ENCODE measurements at regions not wholly inside any gene's neighbourhood (a gene's known extent, or its start where the extent isn't known, plus 50 kb on each side); places are given as distances from the start of the nearest gene placed in this dataset.
"Not testable (repeated sequence)": the region's sequence is repeated elsewhere in the genome, so short reads cannot be mapped to it uniquely, and the experiment has no call there.

DNA sequence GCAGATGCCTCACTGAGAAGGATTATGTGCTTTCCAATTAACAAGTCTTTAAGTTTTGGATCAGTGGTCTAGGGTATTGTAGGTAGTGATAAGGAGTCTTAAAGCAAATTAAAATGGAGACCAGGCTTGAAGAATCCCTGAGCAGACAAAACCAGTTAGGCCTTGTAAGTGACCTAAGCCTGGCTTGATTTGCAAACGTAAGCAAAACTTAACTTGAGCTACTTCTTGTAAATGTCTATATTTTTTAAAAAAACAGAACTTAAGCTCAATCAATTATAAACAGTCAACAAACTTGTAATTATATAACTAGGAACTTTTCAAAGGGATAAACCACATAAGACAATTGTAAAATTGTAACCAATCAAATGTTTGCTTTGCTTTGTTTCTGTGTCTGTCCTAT is 72.7 kb upstream of the NALF2 start:
- DNase-seq (ENCODE audit: low read depth in 2 of 2) = no peak

GRCh38 chrX:69430785-69431184 is 73.3 kb upstream of the NALF2 start:
- DNase-seq (ENCODE audit: low read depth in 2 of 2) = no peak

- no peak for DNase-seq (ENCODE audit: low read depth in 2 of 2)
Measured at GRCh38 chrX:69429339-69430015, 74.6 kb upstream of the NALF2 start.

- DNase-seq (ENCODE audit: low read depth in 2 of 2) = no peak
Measured at GRCh38 chrX:69428216-69428615, 75.9 kb upstream of the NALF2 start.

DNA sequence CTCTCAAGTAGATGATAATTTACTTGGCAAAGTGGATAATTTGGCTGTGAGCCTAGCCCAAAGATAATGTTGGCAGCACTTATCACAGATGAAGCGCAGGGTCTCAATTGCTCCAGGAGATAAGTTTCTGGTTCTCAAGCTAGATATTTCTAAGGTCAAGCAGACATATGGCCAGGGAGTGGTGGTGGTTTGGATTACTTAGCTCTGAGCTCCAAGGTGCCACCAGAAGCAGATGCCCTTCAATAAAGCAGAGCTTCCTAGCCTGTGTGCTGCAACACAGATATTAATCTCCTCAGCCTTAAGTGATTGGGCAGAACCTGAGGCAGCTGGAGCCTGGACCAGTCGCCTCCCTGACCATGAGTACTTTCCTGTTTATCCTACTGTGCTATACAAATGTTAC is 79.2 kb upstream of the NALF2 start:
- DNase-seq (ENCODE audit: low read depth in 2 of 2) = no peak

GRCh38 chrX:69424161-69424560 is 80.0 kb upstream of the NALF2 start:
- DNase-seq (ENCODE audit: low read depth in 2 of 2) = no peak

GRCh38 chrX:69422208-69422607 is 81.9 kb upstream of the NALF2 start:
- not testable (repeated sequence) for DNase-seq (ENCODE audit: low read depth in 2 of 2)

DNA sequence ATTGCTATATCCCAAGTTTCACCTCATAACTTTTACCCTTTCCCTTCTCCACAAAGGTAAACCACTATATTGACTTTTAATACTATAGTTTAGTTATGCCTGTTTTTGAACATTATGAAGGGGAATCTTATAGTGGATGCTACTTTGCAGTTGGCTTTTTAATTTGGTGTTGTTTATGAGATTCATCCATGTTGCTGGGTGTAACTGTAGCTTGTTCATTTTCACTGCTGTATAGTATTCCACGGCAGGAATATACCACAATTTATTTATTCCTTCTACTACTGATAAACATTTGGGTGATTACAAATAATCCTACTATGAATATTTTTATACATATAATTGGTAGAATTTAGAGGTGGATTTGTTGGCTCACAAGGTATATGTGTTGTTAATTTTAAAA is 88.4 kb upstream of the NALF2 start:
- no peak for DNase-seq (ENCODE audit: low read depth in 2 of 2)

DNA sequence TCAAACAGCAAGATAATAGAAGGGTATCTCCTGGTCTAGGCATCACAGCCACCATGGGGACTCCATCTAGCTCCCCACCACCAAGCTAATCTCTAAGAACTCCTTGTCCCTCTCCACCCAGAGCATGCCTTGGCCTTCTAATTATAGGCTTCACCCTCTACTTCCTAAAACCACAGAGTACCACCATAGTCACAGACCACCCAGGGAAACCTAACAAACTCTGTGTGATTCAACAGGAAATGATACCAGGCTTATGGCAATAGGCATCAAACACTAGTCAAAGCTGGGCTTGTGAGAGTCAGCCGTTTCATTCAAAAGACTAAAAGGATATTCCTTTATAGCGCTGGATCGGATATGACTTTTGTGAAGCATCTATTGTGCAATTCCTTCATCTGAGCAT is 91.5 kb upstream of the NALF2 start:
- no peak for DNase-seq (ENCODE audit: low read depth in 2 of 2)

GRCh38 chrX:69398881-69399280 is 105.2 kb upstream of the NALF2 start:
- no peak for DNase-seq (ENCODE audit: low read depth in 2 of 2)

DNA sequence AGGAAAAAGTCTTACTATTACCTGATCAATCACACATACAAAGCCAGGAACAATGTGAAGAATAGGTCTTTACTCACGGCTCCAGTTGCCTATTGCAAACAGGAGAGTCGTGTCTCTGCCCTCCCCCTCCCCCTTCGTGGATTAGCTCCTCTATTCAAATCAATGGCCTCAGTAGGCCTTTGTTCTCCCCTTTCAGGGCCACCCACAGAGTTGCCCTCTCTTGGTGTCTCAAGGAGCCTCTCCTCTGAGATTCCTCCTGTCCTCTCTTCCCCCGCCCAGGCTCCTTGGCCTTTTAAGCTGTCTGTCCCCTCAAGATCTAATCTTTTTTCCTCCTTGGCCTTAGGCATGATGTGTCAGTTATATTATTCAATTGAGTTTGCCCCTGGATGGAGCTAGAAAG is 107.2 kb upstream of the NALF2 start:
- DNase-seq (ENCODE audit: low read depth in 2 of 2) = no peak

GRCh38 chrX:69395306-69395705 is 108.8 kb upstream of the NALF2 start:
- no peak for DNase-seq (ENCODE audit: low read depth in 2 of 2)

GRCh38 chrX:69389101-69389501 is 115.0 kb upstream of the NALF2 start:
- DNase-seq (ENCODE audit: low read depth in 2 of 2) = no peak

- DNase-seq (ENCODE audit: low read depth in 2 of 2) = no peak
Measured at GRCh38 chrX:69388526-69388925, 115.6 kb upstream of the NALF2 start.

DNA sequence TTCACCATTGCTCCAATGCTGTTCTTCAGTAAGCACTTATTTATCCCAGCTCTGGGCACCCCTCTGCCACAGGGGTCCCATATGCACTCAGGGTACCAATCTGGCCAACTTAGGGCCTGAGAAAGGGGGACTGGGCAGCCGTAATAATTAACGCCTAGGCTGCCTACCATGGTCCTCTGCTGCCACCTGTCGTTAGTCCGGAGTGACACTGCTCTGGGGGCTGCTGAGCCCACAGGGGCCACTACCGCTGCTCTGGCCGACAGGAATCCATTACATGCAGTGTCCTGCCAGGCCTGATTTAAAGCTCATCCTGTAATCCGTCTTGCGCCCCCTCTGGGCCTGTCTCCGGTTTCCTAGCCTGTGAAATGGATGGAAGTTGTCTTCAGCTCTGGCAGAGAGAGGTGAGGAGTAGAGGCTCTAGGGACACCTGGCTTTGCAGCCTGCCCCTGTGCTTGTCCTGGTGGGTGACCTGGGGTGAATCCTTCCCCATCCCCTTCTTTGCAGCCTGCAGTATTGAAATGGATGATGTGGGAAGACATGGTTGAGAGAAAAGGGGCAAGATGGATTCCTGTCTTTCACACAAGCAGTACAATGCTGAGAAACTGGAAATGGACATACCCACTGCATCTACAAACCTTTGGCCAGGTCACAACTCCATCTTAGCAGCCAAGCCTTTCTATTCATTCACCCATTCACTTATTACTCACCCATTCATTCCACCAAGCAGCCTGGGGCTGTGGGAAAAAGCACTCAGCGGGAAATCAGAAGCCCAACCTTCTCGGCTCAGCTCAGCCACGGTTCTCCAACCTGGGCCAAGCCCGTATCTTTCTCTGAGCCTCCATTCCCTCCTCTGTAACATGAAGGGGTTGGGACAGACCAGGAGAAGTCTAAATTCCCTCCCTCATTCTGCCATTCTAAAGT is 116.3 kb upstream of the NALF2 start:
- DNase-seq (ENCODE audit: low read depth in 2 of 2) = peak in 1 of 2 donors; percentile 16

GRCh38 chrX:69386681-69387080 is 117.4 kb upstream of the NALF2 start:
- no peak for DNase-seq (ENCODE audit: low read depth in 2 of 2)

DNA sequence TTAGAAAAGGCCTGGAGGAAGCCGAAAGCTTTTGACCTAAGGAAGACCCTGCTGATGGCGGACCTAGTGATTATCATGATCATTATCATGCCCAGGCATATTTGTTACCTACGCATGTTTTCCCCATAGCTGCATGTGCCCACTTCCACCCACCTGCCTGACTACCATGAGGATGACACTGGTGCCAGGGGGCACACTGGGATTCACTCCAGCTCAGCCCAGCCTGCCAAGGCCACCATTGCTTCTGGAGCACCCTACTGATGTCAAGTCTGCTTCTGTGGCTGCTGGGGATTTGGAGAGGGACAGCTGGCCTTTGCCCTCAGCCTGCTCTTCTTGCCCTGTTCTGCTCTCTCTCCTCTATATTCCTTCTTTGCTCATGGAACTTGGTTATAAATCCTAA is 124.7 kb upstream of the NALF2 start:
- no peak for DNase-seq (ENCODE audit: low read depth in 2 of 2)

DNA sequence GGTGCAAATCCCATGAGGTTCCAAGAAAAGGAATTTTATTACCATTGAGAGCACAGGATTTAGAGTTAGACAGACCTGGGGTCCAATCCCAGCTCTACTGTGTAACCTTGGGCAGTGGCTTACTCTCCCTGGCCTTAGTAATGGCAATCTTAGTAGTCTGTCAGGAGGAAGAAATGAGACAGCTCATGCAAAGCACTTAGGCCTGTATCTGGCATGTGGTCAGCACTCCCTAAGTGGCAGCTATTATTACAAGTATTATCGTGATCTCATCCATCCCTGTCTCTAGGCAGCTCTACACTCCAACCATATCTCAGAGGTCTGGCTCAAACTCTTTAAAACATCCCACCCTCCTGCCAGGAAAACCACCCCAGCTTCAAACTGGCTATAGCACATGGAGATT is 129.6 kb upstream of the NALF2 start:
- no peak for DNase-seq (ENCODE audit: low read depth in 2 of 2)

DNA sequence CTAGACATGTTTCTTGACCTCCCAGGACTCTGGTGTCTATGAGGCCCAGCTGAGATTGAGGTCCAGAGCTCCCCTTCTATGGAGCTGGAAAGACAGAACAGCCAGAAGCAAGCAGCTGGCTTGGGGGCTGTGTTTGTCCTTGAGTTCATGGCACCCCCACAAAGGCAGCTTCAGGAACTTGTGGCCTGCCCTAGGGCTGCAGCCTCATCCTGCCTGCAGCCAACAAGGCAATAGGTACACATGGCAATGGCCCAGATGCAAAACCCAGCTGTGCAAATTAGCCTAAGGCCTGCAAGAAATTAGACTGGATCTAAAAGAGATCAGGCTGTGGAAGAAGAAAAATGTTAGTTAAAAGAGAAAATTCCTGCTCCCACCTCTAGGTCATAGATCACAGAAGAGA is 131.7 kb upstream of the NALF2 start:
- DNase-seq (ENCODE audit: low read depth in 2 of 2) = no peak

DNA sequence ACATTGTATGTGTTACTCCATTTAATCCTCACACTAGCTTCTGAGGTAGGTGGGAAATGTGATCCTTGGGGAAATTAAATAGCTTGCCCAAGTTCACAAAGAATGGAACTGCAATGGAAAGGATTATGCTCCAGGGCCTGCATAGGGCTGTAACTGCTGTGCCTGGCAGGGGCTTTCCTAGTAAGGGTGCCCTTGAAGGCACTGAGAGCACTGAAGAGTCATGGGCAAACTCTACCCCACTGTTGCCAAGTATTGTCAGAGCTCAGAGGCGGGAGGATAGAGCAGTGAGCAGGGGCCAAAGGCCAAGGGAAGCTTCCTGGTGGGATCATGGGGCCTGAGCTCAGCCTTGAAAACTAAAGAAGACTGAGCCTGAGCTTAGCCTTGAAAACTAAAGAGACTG is 133.0 kb upstream of the NALF2 start:
- DNase-seq (ENCODE audit: low read depth in 2 of 2) = no peak

DNA sequence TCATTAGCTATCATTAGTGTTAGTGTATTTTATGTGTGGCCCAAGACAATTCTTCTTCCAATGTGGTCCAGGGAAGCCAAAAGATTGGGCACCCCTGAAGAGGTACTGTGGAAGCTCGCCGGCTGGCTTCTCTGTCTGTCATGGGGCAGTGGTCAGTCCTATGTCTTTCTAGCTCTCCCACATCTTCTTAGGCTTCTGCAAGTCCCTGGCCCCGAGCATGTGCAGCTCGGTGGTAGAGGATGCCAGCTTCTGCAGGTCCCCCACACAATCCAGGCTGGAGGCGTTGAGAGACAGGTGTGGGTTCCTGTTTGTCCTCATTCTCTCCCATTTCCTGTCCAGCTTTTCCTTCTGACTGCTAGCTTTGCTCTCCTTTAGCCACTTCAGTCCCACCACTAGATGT is 134.1 kb upstream of the NALF2 start:
- DNase-seq (ENCODE audit: low read depth in 2 of 2) = no peak

GRCh38 chrX:69366183-69366582 is 137.9 kb upstream of the NALF2 start:
- DNase-seq (ENCODE audit: low read depth in 2 of 2) = no peak

GRCh38 chrX:69365755-69366154 is 138.4 kb upstream of the NALF2 start:
- no peak for DNase-seq (ENCODE audit: low read depth in 2 of 2)

All from stimulated activated CD4-positive, alpha-beta T cell treated with anti-CD3 and anti-CD28 coated beads, Interleukin-15, amount 100 ng/mL, for 48 hours (primary cell).